T-helper 1 cell treated with Interleukin-12 subunit alpha and Interleukin-12 subunit beta and Interleukin-4 antibody, amounts not matched to agents 30 ng/mL and 1 ng/mL, for 36 hours (primary cell): ENCODE measurements at regions not wholly inside any gene's neighbourhood (a gene's known extent, or its start where the extent isn't known, plus 50 kb on each side); places are given as distances from the start of the nearest gene placed in this dataset.

Source experiments
- intact Hi-C: fragments of 100-400 bp; cut with micrococcal nuclease; formaldehyde crosslinking; loops from one replicate; pipeline ENCODE4 v1.15.1; 2024

DNA sequence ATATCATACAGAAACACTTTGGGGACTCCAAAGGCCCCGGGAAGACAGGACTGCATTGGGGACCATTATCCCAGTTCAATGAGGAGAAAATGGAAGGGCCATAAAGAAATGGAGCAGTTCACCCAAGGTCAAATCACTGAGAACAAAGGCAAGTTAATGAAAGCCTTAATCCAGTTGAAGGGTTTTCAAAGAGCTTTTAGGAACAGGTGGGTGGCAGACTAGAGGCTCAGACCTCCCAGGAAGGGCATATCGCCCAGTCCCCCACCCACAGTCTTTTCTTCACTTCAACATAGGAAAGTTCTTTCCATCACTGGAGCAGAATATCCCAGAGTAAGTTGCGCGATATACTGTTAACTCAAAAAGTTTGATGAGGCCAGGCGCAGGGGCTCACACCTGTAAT lies 136.1 kb upstream of the CCND2 start:
- intact Hi-C loops: no loop called here

DNA sequence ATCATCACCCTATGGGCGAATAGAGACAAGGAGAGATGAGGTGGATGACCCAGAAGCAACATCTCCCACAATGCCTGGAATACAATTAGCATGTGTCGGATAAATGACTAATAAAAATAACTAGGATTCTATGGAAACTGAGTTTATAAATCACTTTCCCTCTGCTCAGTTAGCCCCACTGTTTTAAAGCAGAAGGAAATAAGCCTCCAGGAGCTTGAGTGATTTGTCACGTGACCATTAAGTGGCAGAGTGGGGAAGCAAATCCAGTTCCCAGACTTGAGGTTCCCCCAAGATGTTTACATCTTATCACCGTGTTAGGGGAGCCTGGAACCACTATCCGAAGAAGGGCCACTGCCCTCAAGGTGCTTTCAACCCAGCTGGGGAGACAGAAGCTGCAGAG lies 136.5 kb upstream of the CCND2 start:
- intact Hi-C loops: no loop called here

GRCh38 chr12:4135919-4136605 lies 137.5 kb upstream of the CCND2 start:
- intact Hi-C loops: loop anchor here (1.0 kb wide), 1 partner anchor 17 kb away; no protein-coding TSS in a partner anchor

GRCh38 chr12:4134448-4135263 lies 138.9 kb upstream of the CCND2 start:
- intact Hi-C loops: no loop called here

GRCh38 chr12:4133636-4134447 lies 139.7 kb upstream of the CCND2 start:
- intact Hi-C loops: no loop called here

GRCh38 chr12:4133029-4133428 lies 140.5 kb upstream of the CCND2 start:
- intact Hi-C loops: no loop called here

DNA sequence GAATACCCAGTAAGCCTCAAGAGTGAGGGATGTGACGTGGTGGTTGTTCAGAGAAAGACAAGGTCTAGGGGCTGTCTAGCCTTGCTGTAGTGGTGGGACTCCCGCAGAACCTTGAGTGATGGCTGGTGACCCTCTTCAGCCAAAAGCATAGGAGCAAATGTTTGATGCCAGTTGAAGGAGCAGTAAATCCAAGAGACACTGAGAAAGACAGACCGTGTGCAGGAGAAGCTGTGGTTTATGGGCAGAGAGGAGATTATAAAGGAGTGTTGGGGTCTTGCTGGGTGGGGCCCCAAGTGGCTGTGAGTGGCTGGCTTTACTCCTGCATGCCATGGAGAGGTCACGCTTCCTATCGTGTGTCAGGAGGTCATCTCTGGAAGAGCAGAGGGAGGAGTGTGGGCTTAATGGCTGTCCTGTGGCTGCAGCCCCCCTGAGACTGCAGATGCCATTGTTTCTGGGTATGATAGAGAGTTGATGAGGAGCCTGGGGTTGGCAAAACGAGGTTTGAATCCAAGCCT lies 152.0 kb upstream of the CCND2 start:
- intact Hi-C loops: no loop called here

GRCh38 chr12:4120316-4120917 lies 153.1 kb upstream of the CCND2 start:
- intact Hi-C loops: no loop called here

DNA sequence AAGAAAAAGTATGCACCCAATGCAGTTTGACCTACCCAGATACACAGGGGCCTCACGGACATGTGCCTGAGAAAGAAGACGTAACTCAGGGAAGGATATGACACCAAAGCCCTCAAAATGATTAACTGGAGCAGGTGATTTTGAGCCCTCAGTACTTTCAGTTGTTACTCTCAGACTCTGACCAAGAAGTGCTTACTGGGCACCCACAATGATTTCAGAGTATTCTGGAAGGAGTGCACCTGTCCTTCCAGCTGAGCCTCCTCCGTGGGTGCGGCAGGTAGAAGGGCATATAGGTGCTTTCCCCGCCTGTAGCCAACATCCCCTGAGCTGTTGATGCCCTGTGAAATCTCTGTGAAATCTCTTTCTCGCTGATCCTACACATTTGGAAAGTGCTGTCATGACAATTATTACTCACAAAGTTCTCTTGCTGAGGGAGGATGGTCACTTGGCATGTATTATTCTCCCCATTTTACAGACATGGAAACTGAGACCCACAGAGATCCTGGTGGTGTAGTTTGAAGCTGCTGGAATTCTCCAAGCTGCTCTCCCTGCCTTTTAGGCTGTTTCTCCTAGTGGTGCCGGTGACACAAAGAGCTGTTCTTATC lies 154.3 kb upstream of the CCND2 start:
- intact Hi-C loops: loop anchor here (1.0 kb wide), 4 partner anchors 12 to 153 kb away; no protein-coding TSS in a partner anchor

DNA sequence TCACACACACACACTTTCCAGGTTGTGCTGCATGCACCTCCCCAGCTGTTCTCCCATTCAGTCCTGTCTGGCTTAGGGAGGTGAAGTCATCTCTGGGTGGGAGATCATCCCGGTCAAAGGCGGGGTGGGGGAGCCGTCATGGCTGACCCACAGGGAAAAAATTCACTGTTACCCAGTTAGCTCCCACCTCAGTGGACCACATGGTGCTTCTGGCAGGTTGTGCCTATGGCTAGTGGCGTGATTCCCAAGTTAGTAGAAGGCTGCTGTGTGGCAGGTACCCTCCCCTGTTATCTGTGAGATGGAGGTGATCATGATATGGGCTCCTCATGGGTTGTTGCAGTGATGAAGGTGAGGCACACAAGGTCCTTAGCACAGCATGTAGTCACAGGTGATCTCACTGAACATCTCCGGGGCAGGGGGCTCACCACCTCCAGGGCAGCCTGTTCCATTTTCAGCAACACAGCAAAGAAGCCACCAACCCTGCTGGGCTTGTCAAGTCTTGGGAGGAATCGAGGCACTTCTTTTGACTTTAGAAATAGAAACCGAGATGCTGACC lies 154.9 kb upstream of the CCND2 start:
- intact Hi-C loops: loop anchor here (1.0 kb wide), 4 partner anchors 11 to 154 kb away; no protein-coding TSS in a partner anchor

DNA sequence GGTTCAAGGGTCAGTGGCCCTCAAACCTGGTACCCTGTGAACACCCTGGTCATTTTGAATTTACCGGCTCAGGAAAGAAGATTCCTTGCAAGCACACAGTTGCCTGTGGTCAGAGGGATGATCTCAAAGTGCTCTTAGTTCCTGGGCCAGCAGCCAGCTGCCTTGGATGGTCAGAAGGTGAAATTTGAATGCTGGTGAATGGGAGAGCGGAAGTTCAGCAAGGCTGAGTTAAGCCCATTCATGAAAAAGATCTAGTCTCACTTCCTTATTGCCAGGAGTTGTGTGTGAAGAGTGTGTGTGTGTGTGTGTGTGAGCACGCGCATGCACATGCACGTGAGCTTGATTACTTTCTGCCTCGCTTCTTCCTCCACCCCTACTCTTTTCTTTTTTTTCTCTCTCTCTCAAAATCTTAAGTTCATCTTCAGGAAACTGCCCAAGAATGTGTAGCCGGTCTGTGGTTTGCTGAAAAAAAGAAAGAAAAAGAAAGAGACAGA lies 155.5 kb upstream of the CCND2 start:
- intact Hi-C loops: no loop called here

DNA sequence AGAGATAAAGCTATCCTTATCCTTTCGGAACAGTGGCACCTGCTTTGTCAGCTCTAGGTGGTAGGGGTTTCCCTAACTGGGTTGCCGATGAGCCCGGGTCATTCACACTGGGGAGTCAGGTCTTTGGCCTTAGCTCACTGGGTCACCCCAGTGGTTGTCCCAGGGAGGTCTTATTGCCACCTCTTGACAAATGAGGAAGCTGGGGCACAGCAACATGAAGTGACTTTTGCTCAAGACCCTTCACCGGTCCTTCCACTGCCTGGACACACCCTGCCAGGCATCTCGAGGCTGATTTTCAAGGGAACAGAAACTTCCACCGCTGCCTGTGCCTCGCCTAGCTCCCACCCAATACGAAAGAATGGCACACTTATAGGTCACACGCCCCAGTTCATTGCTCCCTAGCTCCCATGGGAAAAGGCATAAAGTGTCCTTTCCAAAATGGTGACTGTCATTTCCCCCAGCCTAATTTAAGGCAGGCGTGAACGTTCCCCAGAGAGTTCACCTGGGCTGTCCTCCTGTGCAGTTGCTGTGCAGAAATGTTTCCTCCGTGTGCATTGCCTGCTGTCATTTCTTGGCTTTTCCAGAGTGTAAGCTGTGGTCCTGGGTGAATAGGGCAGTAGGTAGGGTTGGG lies 156.1 kb upstream of the CCND2 start:
- intact Hi-C loops: no loop called here

DNA sequence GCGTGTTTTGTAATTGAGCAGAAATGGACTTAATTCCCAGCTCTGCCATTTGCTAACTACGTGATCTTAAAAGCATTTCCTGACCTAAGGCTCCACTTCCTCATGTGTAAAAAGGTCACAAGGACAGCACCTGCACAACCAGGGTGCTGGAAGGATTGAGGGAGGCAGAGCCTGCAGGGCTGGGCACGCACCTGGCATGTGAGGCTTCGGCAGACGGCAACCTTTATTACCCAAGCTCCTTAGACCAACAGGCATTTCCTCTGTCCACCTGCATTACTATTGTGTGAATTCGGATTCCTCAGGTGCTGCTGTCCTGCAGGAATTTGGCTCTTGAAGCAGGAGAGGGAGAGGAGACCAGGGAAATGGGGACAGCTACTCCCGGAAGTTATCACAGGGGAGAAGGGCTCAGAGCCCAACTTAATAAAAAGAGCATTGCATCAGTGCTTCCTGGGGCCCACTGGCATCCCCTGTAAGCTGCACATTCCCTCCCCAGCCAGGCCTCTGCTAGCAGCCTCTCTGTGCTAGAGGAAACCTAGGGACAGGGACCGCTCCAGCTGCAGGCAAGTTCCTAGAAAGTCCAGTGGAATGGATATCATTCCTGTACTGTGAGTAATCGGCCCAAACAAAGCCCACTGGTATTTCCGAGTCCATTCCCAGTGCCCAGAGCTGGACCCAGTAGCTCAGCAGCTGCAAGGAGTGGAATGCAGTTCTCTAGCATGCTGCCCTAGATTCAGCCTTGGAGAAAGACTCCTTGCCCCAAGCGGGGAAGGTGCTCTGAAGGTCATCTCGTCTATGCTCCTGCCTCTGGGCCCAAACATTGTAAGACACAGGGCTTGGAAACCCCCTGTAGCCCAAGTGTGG lies 157.1 kb upstream of the CCND2 start:
- intact Hi-C loops: no loop called here

- intact Hi-C loops: no loop called here
These were observed 158.0 kb upstream of the CCND2 start for GRCh38 chr12:4115570-4115969.

GRCh38 chr12:4114986-4115385 lies 158.6 kb upstream of the CCND2 start:
- intact Hi-C loops: no loop called here

- intact Hi-C loops: no loop called here
These were observed 160.7 kb upstream of the CCND2 start for GRCh38 chr12:4112734-4113325.

GRCh38 chr12:4112290-4112689 lies 161.3 kb upstream of the CCND2 start:
- intact Hi-C loops: no loop called here

DNA sequence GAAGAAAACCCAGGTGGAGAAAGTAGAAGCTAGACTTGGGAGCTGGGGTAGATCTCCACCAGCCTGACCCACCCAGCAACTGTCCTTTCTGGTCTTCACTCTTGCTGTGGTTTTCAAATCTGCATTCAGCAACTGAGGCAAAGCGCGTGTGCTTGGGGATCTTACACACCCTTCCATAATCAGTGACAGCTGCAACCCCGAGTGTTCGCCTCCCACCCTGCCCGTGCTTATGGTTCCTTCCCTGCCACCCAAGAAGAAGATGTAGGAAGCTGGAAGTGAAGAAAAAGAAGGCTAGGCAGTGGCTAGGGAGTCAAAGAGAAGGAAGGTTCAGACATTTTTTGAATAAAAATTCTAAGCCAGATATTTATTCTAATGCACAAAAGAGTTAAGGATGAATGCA lies 162.6 kb upstream of the CCND2 start:
- intact Hi-C loops: no loop called here
